Immature natural killer cell (primary cell): ENCODE measurements at regions not wholly inside any gene's neighbourhood (a gene's known extent, or its start where the extent isn't known, plus 50 kb on each side); places are given as distances from the start of the nearest gene placed in this dataset.
"Not testable (repeated sequence)": the region's sequence is repeated elsewhere in the genome, so short reads cannot be mapped to it uniquely, and the experiment has no call there.

Experiments
- DNase-seq, 3 donors: peaks; one replicate each; pipeline ENCODE4 v3.0.0; 2022; ENCODE audit warnings: mixed read lengths in 1 of 3
- H3K27ac Mint-ChIP-seq, 6 donors: one replicate each; pipeline ENCODE4 v1.8.0; 2020; ENCODE audit warnings: mixed read lengths in 6 of 6, mild to moderate bottlenecking in 5 of 6, inconsistent platforms in 4 of 6, moderate library complexity in 3 of 6
- H3K27me3 Mint-ChIP-seq, 3 donors: one replicate each; pipeline ENCODE4 v1.8.0; 2020 to 2021; ENCODE audit warnings: low read depth in 3 of 3, mild to moderate bottlenecking in 3 of 3, mixed read lengths in 3 of 3, moderate library complexity in 3 of 3, inconsistent platforms in 1 of 3
- H3K36me3 Mint-ChIP-seq, 3 donors: one replicate each; pipeline ENCODE4 v1.8.0; 2020; ENCODE audit warnings: mixed read lengths in 3 of 3, inconsistent platforms in 2 of 3, mild to moderate bottlenecking in 2 of 3
- H3K4me1 Mint-ChIP-seq, 2 donors: one replicate each; pipeline ENCODE4 v1.8.0; 2020; ENCODE audit warnings: inconsistent platforms in 2 of 2, mild to moderate bottlenecking in 2 of 2, mixed read lengths in 2 of 2, moderate library complexity in 1 of 2
- H3K4me3 Mint-ChIP-seq, 5 donors: one replicate each; pipeline ENCODE4 v1.8.0; 2020; ENCODE audit warnings: mild to moderate bottlenecking in 5 of 5, mixed read lengths in 5 of 5, inconsistent platforms in 3 of 5, moderate library complexity in 3 of 5
- H3K9me3 Mint-ChIP-seq, 6 donors: one replicate each; pipeline ENCODE4 v1.8.0; 2020; ENCODE audit warnings: mild to moderate bottlenecking in 6 of 6, mixed read lengths in 6 of 6, inconsistent platforms in 4 of 6, moderate library complexity in 3 of 6

- H3K4me3 Mint-ChIP-seq, H3K27ac Mint-ChIP-seq, DNase-seq, H3K36me3 Mint-ChIP-seq, H3K4me1 Mint-ChIP-seq: not testable (repeated sequence)
- peaks cover 7 to 13% (median 8%) of the 10 kb centered on the region in 3 donors for H3K27me3 Mint-ChIP-seq
- H3K9me3 Mint-ChIP-seq = peaks cover 0 to 24% (median 18%) of the 10 kb centered on the region in 6 donors
Measured at GRCh38 chr14:105662043-105662442, 135.7 kb downstream of the TMEM121 start.

GRCh38 chr14:105662592-105662991 is 136.2 kb downstream of the TMEM121 start:
- not testable (repeated sequence) for DNase-seq, H3K27ac Mint-ChIP-seq, H3K36me3 Mint-ChIP-seq, H3K4me1 Mint-ChIP-seq, H3K4me3 Mint-ChIP-seq
- peaks cover 0 to 24% (median 18%) of the 10 kb centered on the region in 6 donors for H3K9me3 Mint-ChIP-seq
- H3K27me3 Mint-ChIP-seq = peaks cover 8 to 13% (median 8%) of the 10 kb centered on the region in 3 donors

GRCh38 chr14:105663323-105663722 is 136.9 kb downstream of the TMEM121 start:
- H3K4me1 Mint-ChIP-seq = not testable (repeated sequence)

DNA sequence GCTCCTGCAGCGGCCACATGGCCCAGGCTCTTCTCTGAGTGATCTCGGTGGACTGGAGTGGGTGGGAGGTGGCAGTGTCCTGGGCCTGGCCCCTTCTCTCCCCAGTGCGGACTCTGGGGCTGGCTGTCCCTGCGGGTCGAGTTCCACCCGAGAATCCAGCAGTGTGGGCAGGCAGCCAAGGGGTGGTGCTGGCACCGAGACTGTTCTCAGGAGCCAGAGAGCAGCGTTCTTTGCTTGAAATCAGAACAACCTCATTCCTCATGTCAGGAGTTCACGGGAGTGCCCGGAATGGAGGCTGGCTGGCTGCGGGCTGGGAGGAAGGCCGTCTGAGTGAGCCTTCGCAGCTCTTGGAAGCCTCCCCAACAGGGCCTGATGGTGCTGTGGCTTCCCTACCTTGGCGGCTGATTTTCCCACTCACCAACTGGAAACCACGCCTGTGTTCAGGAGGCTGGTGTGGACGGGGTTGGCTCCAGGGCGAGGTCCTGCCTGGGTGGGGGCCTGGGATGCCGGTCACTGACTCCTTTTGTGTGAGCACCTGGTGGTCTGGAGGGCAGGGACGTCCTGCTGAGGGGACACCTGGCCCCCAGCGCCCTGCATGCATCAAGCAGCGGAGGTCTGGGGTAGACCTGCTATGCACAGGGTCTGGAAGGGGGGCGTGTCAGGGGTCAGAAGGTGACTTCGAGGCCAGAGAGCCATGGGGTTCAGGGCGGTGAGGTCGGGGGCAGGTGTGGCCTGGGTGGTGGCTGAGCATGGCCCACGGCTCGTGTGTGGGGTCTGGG is 137.6 kb downstream of the TMEM121 start:
- Mint-ChIP-seq H3K27me3 (peaks cover 5 to 13% (median 6%) of the 10 kb centered on the region in 3 donors), H3K9me3 (peaks cover 0 to 14% (median 9%) of the 10 kb centered on the region in 6 donors)
- H3K36me3 Mint-ChIP-seq, DNase-seq, H3K27ac Mint-ChIP-seq, H3K4me3 Mint-ChIP-seq, H3K4me1 Mint-ChIP-seq: not testable (repeated sequence)

More at GRCh38 chr14:105663323-105663722, 136.9 kb downstream of the TMEM121 start:
- not testable (repeated sequence) for H3K4me3 Mint-ChIP-seq, H3K27ac Mint-ChIP-seq, DNase-seq, H3K36me3 Mint-ChIP-seq
- H3K27me3 Mint-ChIP-seq = peaks cover 8 to 13% (median 8%) of the 10 kb centered on the region in 3 donors
- H3K9me3 Mint-ChIP-seq = peaks cover 0 to 20% (median 14%) of the 10 kb centered on the region in 6 donors

DNA sequence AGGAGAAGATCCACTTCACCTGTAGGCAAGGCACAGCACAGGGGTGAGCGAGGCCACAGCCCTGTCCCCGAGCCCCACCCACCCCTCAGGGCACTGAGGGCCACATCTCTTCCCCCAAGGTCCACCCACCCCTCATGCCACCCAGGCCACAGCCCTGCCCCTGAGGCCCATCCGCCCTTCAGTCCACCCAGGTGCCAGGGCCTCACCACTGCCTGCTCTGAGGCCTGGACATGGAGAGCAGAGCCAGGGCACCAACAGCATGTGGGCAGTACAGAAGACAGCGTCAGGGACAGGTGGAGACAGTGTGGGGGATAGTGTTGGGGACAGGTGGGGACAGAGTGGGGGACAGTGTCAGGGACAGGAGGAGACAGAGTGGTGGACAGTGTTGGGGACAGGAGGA is 138.3 kb downstream of the TMEM121 start:
- DNase-seq = no peak
- Mint-ChIP-seq H3K9me3 (peaks cover 0 to 8% (median 4%) of the 10 kb centered on the region in 6 donors), H3K27me3 (peaks cover 5 to 13% (median 6%) of the 10 kb centered on the region in 3 donors), H3K27ac (no peak overlapping the region), H3K36me3 (no peaks in the 10 kb centered on the region), H3K4me3 (no peak overlapping the region), H3K4me1 (no peaks in the 10 kb centered on the region)

GRCh38 chr14:105665247-105665950 is 139.0 kb downstream of the TMEM121 start:
- no peak overlapping the region for H3K4me3 Mint-ChIP-seq
- no peak for DNase-seq
- peaks cover 0 to 6% (median 2%) of the 10 kb centered on the region in 3 donors for H3K27me3 Mint-ChIP-seq
- H3K4me1 Mint-ChIP-seq = no peaks in the 10 kb centered on the region
- no peak overlapping the region for H3K27ac Mint-ChIP-seq
- H3K36me3 Mint-ChIP-seq = no peaks in the 10 kb centered on the region
- H3K9me3 Mint-ChIP-seq = peaks cover 0 to 3% (median 1%) of the 10 kb centered on the region in 6 donors

GRCh38 chr14:105665951-105666277 is 139.5 kb downstream of the TMEM121 start:
- DNase-seq = no peak
- no peak overlapping the region for H3K4me3 Mint-ChIP-seq
- no peaks in the 10 kb centered on the region for H3K36me3 Mint-ChIP-seq
- H3K4me1 Mint-ChIP-seq = no peaks in the 10 kb centered on the region
- peaks cover 0 to 2% (median 2%) of the 10 kb centered on the region in 3 donors for H3K27me3 Mint-ChIP-seq
- peaks cover 0 to 2% (median 0%) of the 10 kb centered on the region in 6 donors for H3K9me3 Mint-ChIP-seq
- H3K27ac Mint-ChIP-seq = no peak overlapping the region

- Mint-ChIP-seq H3K27me3 (peaks cover 0 to 2% (median 1%) of the 10 kb centered on the region in 3 donors), H3K27ac (no peak overlapping the region), H3K36me3 (no peaks in the 10 kb centered on the region), H3K9me3 (no peaks in the 10 kb centered on the region), H3K4me1 (no peaks in the 10 kb centered on the region), H3K4me3 (no peak overlapping the region)
- DNase-seq = no peak
Measured at GRCh38 chr14:105666420-105666819, 140.0 kb downstream of the TMEM121 start.

GRCh38 chr14:105666991-105667662 is 140.7 kb downstream of the TMEM121 start:
- not testable (repeated sequence) for H3K4me3 Mint-ChIP-seq, H3K4me1 Mint-ChIP-seq, H3K36me3 Mint-ChIP-seq, H3K27ac Mint-ChIP-seq, H3K9me3 Mint-ChIP-seq, DNase-seq, H3K27me3 Mint-ChIP-seq

DNA sequence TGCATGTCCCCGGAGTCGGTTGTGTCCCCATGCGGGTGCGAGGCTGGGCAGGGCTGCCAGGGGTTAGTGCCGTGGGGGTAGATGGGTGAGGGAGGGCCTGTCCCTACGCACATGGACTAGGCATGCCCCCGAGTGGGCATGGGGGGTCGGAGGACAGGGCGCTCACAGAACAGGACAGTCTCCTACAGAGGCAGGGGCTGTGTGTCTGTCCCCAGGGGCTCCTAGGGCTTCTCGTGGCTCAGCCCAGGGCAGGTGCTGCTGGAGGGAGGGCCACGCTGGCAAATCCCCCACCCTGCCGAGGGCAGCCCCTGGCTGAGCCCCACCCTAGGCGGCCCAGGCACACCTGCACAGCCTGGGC is 141.3 kb downstream of the TMEM121 start:
- DNase-seq, H3K27ac Mint-ChIP-seq, H3K4me1 Mint-ChIP-seq, H3K36me3 Mint-ChIP-seq, H3K27me3 Mint-ChIP-seq, H3K4me3 Mint-ChIP-seq, H3K9me3 Mint-ChIP-seq: not testable (repeated sequence)

GRCh38 chr14:105668021-105668420 is 141.6 kb downstream of the TMEM121 start:
- not testable (repeated sequence) for H3K27me3 Mint-ChIP-seq, DNase-seq, H3K4me3 Mint-ChIP-seq, H3K27ac Mint-ChIP-seq, H3K9me3 Mint-ChIP-seq, H3K36me3 Mint-ChIP-seq, H3K4me1 Mint-ChIP-seq

GRCh38 chr14:105668471-105669230 is 142.3 kb downstream of the TMEM121 start:
- DNase-seq, H3K4me1 Mint-ChIP-seq, H3K36me3 Mint-ChIP-seq, H3K9me3 Mint-ChIP-seq, H3K4me3 Mint-ChIP-seq, H3K27me3 Mint-ChIP-seq: not testable (repeated sequence)
- H3K27ac Mint-ChIP-seq = peak overlapping the region in 1 of 6 donors; percentile 61

GRCh38 chr14:105669231-105669610 is 142.8 kb downstream of the TMEM121 start:
- H3K36me3 Mint-ChIP-seq, H3K27ac Mint-ChIP-seq: not testable (repeated sequence)

DNA sequence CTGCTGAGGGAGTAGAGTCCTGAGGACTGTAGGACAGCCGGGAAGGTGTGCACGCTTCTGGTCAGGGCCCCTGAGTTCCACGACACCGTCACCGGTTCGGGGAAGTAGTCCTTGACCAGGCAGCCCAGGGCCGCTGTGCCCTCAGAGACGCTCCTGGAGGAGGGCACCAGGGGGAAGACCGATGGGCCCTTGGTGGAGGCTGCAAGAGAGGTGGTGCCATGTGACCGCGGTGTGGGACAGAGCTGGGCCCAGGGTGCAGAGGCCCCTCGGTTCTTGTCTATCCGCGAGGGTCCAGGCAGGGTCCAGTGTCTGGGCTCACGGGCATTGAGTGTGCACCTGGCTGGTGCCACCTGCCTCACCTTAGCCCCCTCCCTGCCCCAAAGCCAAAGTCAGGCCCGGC is 143.3 kb downstream of the TMEM121 start:
- not testable (repeated sequence) for H3K4me3 Mint-ChIP-seq, H3K27ac Mint-ChIP-seq, DNase-seq

More at GRCh38 chr14:105669231-105669610, 142.8 kb downstream of the TMEM121 start:
- not testable (repeated sequence) for H3K27me3 Mint-ChIP-seq, H3K9me3 Mint-ChIP-seq, DNase-seq, H3K4me1 Mint-ChIP-seq, H3K4me3 Mint-ChIP-seq

More for the DNA sequence above, 143.3 kb downstream of the TMEM121 start:
- H3K36me3 Mint-ChIP-seq, H3K9me3 Mint-ChIP-seq, H3K4me1 Mint-ChIP-seq, H3K27me3 Mint-ChIP-seq: not testable (repeated sequence)
